Panc1 (cell line): ENCODE measurements at regions not wholly inside any gene's neighbourhood (a gene's known extent, or its start where the extent isn't known, plus 50 kb on each side); places are given as distances from the start of the nearest gene placed in this dataset.

Source experiments
- ATAC-seq: fragments of 200-7000 bp; cut with Tn5 transposase; 2 replicates; pipeline ENCODE4 v1.9.1; 2020; ENCODE audit warnings: mild to moderate bottlenecking, moderate library complexity
- BruUV-seq: library from RNA; stranded (reverse); fragments of 400-500 nt; replicated peaks from 2 replicates; lab custom pipeline; 2021; lab: Mats Ljungman, UMichigan
- CTCF ChIA-PET: fragments of 300-600 bp; sonication (Branson Sonifier 250); formaldehyde crosslinking; loops from one replicate; lab custom pipeline; 2022; ENCODE audit warnings: antibody characterized with exemption; lab: Charles Lee
- POLR2A ChIA-PET: fragments of 300-600 bp; sonication (Branson Sonifier 250); formaldehyde crosslinking; loops from one replicate; lab custom pipeline; 2022; ENCODE audit warnings: antibody characterized with exemption; lab: Charles Lee
- DNase-seq: peaks from one replicate; pipeline ENCODE4 v3.0.0-alpha.2; 2010; ENCODE audit warnings: low read depth, low spot score
- H3K27ac ChIP-seq: 2 replicates; pipeline ENCODE4 v1.5.1; 2011; ENCODE audit warnings: mild to moderate bottlenecking, low read length, inconsistent platforms
- H3K27me3 ChIP-seq: fragments of 200-500 bp; sonication (Bioruptor generic); 2 replicates; pipeline ENCODE4 v1.6.0; 2014; ENCODE audit warnings: low read length, inconsistent platforms; ENCODE audit not compliant: control insufficient read depth, insufficient read depth
- H3K36me3 ChIP-seq: fragments of 200-500 bp; sonication (Bioruptor generic); 2 replicates; pipeline ENCODE4 v1.5.1; 2014; ENCODE audit warnings: inconsistent platforms, mild to moderate bottlenecking, low read length, moderate library complexity; ENCODE audit not compliant: control insufficient read depth, insufficient read depth
- H3K4me1 ChIP-seq: 2 replicates; pipeline ENCODE4 v1.5.1; 2011; ENCODE audit warnings: inconsistent platforms, mild to moderate bottlenecking, low read length, moderate library complexity; ENCODE audit not compliant: control insufficient read depth, insufficient read depth
- H3K4me3 ChIP-seq, 2 experiments: 2 replicates each; pipeline ENCODE4 v1.5.1; 2011 to 2012; ENCODE audit warnings: low read depth in 2 of 2, low read length in 2 of 2, mild to moderate bottlenecking in 2 of 2, inconsistent platforms in 1 of 2, moderate library complexity in 1 of 2
- H3K9me3 ChIP-seq: fragments of 200-500 bp; sonication (Bioruptor generic); 2 replicates; pipeline ENCODE4 v1.5.1; 2014; ENCODE audit warnings: low read depth, mild to moderate bottlenecking, inconsistent platforms, low read length, moderate library complexity; ENCODE audit not compliant: control insufficient read depth, insufficient read depth
- POLR2AphosphoS5 ChIP-seq: IDR thresholded peaks from 2 replicates; pipeline ENCODE4 v1.6.1; 2012; ENCODE audit warnings: mild to moderate bottlenecking, low read depth, low read length, moderate library complexity
- SIN3A ChIP-seq: IDR thresholded peaks from 2 replicates; pipeline ENCODE4 v1.6.1; 2012; ENCODE audit warnings: low read depth, mild to moderate bottlenecking, low read length, moderate library complexity, borderline replicate concordance; ENCODE audit not compliant: insufficient read depth
- TCF7L2 ChIP-seq: IDR thresholded peaks from 2 replicates; pipeline ENCODE4 v1.6.1; 2011; ENCODE audit warnings: mild to moderate bottlenecking, low read depth, low read length, inconsistent platforms
- in situ Hi-C: cut with HindIII; loops from 2 replicates; pipeline ENCODE4 v1.10.0; 2016; ENCODE audit warnings: low sequenced_read_pairs, low pct_unique_long_range_greater_than_20kb
- intact Hi-C: fragments of 100-400 bp; cut with micrococcal nuclease; formaldehyde crosslinking; loops from one replicate; pipeline ENCODE4 v1.10.0; 2022; ENCODE audit not compliant: unreplicated experiment
- TF ChIP-seq, protein P1 (sequence below), 2 experiments: IDR thresholded peaks; 2 replicates each; pipeline ENCODE4 v1.6.1; 2011 to 2012; ENCODE audit warnings: low read depth in 2 of 2, control low read depth in 1 of 2, low read length in 1 of 2, mild to moderate bottlenecking in 1 of 2, moderate library complexity in 1 of 2; ENCODE audit not compliant: insufficient read depth in 1 of 2
- TF ChIP-seq, protein P2 (sequence below): fragments of 450-650 bp; IDR thresholded peaks from 2 replicates; pipeline ENCODE4 v1.5.1; 2017; ENCODE audit warnings: mild to moderate bottlenecking

DNA sequence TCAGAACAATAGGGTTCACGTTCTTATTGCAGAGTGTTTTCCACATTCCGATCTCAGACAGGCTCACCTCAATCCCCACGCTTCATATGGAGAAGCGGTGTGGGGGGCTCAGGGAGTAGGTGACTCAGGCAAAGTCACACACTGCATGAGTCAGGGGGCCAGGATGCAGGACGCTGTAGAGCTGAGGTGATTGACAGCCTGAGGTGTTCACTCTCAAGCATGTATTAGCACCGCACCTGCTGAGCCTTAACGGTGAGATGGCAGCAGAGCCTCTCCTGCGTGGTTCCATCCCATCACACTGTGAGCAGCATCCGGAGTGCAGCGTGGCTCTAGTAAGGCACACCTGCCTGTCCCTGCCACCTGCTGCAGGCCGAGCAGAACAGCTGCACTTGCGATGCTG lies 194.0 kb downstream of the IRX2 start:
- ChIA-PET CTCF (no interaction called here), POLR2A (no interaction called here)
- DNase-seq (no peak), ATAC-seq (no peak)
- TF ChIP-seq, protein P1, sequence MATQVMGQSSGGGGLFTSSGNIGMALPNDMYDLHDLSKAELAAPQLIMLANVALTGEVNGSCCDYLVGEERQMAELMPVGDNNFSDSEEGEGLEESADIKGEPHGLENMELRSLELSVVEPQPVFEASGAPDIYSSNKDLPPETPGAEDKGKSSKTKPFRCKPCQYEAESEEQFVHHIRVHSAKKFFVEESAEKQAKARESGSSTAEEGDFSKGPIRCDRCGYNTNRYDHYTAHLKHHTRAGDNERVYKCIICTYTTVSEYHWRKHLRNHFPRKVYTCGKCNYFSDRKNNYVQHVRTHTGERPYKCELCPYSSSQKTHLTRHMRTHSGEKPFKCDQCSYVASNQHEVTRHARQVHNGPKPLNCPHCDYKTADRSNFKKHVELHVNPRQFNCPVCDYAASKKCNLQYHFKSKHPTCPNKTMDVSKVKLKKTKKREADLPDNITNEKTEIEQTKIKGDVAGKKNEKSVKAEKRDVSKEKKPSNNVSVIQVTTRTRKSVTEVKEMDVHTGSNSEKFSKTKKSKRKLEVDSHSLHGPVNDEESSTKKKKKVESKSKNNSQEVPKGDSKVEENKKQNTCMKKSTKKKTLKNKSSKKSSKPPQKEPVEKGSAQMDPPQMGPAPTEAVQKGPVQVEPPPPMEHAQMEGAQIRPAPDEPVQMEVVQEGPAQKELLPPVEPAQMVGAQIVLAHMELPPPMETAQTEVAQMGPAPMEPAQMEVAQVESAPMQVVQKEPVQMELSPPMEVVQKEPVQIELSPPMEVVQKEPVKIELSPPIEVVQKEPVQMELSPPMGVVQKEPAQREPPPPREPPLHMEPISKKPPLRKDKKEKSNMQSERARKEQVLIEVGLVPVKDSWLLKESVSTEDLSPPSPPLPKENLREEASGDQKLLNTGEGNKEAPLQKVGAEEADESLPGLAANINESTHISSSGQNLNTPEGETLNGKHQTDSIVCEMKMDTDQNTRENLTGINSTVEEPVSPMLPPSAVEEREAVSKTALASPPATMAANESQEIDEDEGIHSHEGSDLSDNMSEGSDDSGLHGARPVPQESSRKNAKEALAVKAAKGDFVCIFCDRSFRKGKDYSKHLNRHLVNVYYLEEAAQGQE (IDR thresholded peaks at IDR 0.05; ENCODE audit: insufficient read depth in 1 of 2, low read depth in 2 of 2, low read length in 1 of 2) = no peak
- TF ChIP-seq POLR2AphosphoS5 (no peak), TCF7L2 (no peak), SIN3A (no peak)
- TF ChIP-seq, protein P2, sequence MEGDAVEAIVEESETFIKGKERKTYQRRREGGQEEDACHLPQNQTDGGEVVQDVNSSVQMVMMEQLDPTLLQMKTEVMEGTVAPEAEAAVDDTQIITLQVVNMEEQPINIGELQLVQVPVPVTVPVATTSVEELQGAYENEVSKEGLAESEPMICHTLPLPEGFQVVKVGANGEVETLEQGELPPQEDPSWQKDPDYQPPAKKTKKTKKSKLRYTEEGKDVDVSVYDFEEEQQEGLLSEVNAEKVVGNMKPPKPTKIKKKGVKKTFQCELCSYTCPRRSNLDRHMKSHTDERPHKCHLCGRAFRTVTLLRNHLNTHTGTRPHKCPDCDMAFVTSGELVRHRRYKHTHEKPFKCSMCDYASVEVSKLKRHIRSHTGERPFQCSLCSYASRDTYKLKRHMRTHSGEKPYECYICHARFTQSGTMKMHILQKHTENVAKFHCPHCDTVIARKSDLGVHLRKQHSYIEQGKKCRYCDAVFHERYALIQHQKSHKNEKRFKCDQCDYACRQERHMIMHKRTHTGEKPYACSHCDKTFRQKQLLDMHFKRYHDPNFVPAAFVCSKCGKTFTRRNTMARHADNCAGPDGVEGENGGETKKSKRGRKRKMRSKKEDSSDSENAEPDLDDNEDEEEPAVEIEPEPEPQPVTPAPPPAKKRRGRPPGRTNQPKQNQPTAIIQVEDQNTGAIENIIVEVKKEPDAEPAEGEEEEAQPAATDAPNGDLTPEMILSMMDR = no peak
- no peaks in the 10 kb centered on the region for H3K27me3 ChIP-seq
- in situ Hi-C loops = no loop called here
- H3K4me1 ChIP-seq = no peaks in the 10 kb centered on the region
- no peaks in the 10 kb centered on the region for H3K36me3 ChIP-seq
- no peaks in the 10 kb centered on the region for H3K9me3 ChIP-seq
- intact Hi-C loops = no loop called here
- H3K4me3 ChIP-seq = no peak overlapping the region
- BruUV-seq = no TSS peak
- no peak overlapping the region for H3K27ac ChIP-seq

DNA sequence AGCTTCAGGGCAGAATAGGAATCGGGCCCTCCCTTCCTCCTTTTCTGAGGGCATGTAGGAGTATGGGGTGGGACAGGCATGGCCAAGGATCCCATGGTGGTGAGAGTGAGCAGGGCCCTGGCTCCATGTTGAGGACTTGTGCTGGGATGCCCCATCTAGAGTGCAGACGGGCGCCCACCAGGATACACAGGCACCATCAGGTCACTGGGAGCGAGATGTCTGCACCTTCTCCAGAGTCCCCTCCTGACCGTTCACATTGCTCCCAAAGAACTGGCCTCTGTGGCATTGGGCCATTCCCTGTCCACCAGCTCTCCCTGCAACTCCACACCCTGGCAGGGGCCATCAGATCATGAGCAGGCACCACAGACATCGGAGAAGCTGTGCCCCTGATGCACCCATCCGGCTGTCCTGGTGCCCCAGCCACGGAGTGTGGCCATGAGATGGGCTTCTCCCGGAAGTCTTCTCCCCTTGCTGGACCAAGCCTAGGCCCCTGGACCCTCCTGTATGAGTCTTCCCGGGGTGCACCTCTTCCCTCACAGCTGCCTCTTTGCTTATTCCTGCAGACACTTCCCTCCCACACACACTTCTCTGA lies 195.0 kb downstream of the IRX2 start:
- TF ChIP-seq, protein P1 (IDR thresholded peaks at IDR 0.05; ENCODE audit: insufficient read depth in 1 of 2, low read depth in 2 of 2, low read length in 1 of 2) = no peak
- TF ChIP-seq, protein P2 = no peak
- TF ChIP-seq TCF7L2 = no peak
- TF ChIP-seq POLR2AphosphoS5 = no peak
- no peak for TF ChIP-seq SIN3A
- ATAC-seq = no peak
- Histone ChIP-seq H3K27me3 (no peaks in the 10 kb centered on the region), H3K4me3 (no peak overlapping the region), H3K4me1 (no peaks in the 10 kb centered on the region), H3K36me3 (no peaks in the 10 kb centered on the region), H3K27ac (no peak overlapping the region), H3K9me3 (0 out of 2 replicates have a peak, but pooled peaks cover 3% of the 10 kb centered on the region)
- BruUV-seq = no TSS peak
- DNase-seq = no peak
- CTCF ChIA-PET = no interaction called here
- intact Hi-C loops = no loop called here
- POLR2A ChIA-PET = no interaction called here
- in situ Hi-C loops = no loop called here
